H9 (cell line): ENCODE measurements at regions not wholly inside any gene's neighbourhood (a gene's known extent, or its start where the extent isn't known, plus 50 kb on each side); places are given as distances from the start of the nearest gene placed in this dataset.

ENCODE experiments used
- DNase-seq: peaks from one replicate; pipeline ENCODE4 v3.0.0-alpha.2; 2017
- H2AFZ ChIP-seq: one replicate; pipeline ENCODE4 v1.6.1; 2013; ENCODE audit warnings: mild to moderate bottlenecking, low read length, control low read depth, moderate library complexity
- H2AK5ac ChIP-seq: 2 replicates; pipeline ENCODE4 v1.6.1; 2013; ENCODE audit warnings: low read length, control low read depth, mixed read lengths; ENCODE audit not compliant: insufficient read length
- H2BK120ac ChIP-seq: one replicate; pipeline ENCODE4 v1.6.1; 2013; ENCODE audit warnings: low read depth, mild to moderate bottlenecking, low read length, control low read depth, inconsistent platforms; ENCODE audit not compliant: poor library complexity, severe bottlenecking
- H2BK12ac ChIP-seq: 2 replicates; pipeline ENCODE4 v1.6.1; 2013; ENCODE audit warnings: low read length, control low read depth, mixed read lengths, low read depth; ENCODE audit not compliant: insufficient read length
- H2BK15ac ChIP-seq: 2 replicates; pipeline ENCODE4 v1.6.1; 2013; ENCODE audit warnings: low read depth, low read length, control low read depth
- H2BK20ac ChIP-seq: one replicate; pipeline ENCODE4 v1.6.1; 2013; ENCODE audit warnings: low read depth, mild to moderate bottlenecking, low read length, control low read depth, inconsistent platforms; ENCODE audit not compliant: poor library complexity, severe bottlenecking
- H2BK5ac ChIP-seq: 2 replicates; pipeline ENCODE4 v1.6.1; 2013; ENCODE audit warnings: low read length, control low read depth, mixed read lengths; ENCODE audit not compliant: insufficient read length
- H3K14ac ChIP-seq: 2 replicates; pipeline ENCODE4 v1.6.1; 2013; ENCODE audit warnings: low read length, control low read depth; ENCODE audit not compliant: insufficient read depth
- H3K18ac ChIP-seq: 2 replicates; pipeline ENCODE4 v1.6.1; 2013; ENCODE audit warnings: low read depth, mild to moderate bottlenecking, mixed read lengths, low read length, control low read depth; ENCODE audit not compliant: insufficient read length
- H3K23ac ChIP-seq: 2 replicates; pipeline ENCODE4 v1.6.1; 2013; ENCODE audit warnings: low read length, control low read depth, mixed read lengths, low read depth; ENCODE audit not compliant: insufficient read length
- H3K23me2 ChIP-seq: 2 replicates; pipeline ENCODE4 v1.6.1; 2013; ENCODE audit warnings: low read depth, mild to moderate bottlenecking, mixed read lengths, low read length, control low read depth; ENCODE audit not compliant: insufficient read length, poor library complexity, severe bottlenecking
- H3K27ac ChIP-seq: 2 replicates; pipeline ENCODE4 v1.5.1; 2013; ENCODE audit warnings: low read length, control low read depth, mixed read lengths, low read depth; ENCODE audit not compliant: insufficient read length
- H3K27me3 ChIP-seq: 2 replicates; pipeline ENCODE4 v1.6.1; 2013; ENCODE audit warnings: low read length, control low read depth, inconsistent platforms; ENCODE audit not compliant: insufficient read depth
- H3K4ac ChIP-seq: 2 replicates; pipeline ENCODE4 v1.6.1; 2013; ENCODE audit warnings: low read depth, mild to moderate bottlenecking, control low read depth, inconsistent platforms, low read length, moderate library complexity
- H3K4me1 ChIP-seq: 2 replicates; pipeline ENCODE4 v1.6.1; 2013; ENCODE audit warnings: low read length, control low read depth, inconsistent platforms; ENCODE audit not compliant: insufficient read depth
- H3K4me2 ChIP-seq: 2 replicates; pipeline ENCODE4 v1.6.1; 2013; ENCODE audit warnings: low read length, control low read depth, mixed read lengths; ENCODE audit not compliant: insufficient read length, insufficient read depth
- H3K56ac ChIP-seq: 2 replicates; pipeline ENCODE4 v1.6.1; 2013; ENCODE audit warnings: low read depth, mild to moderate bottlenecking, mixed read lengths, low read length, control low read depth; ENCODE audit not compliant: insufficient read length
- H3K79me1 ChIP-seq: 2 replicates; pipeline ENCODE4 v1.6.1; 2013; ENCODE audit warnings: low read depth, mild to moderate bottlenecking, moderate library complexity, low read length, control low read depth, inconsistent platforms; ENCODE audit not compliant: insufficient read depth, poor library complexity, severe bottlenecking
- H3K79me2 ChIP-seq: 2 replicates; pipeline ENCODE4 v1.6.1; 2013; ENCODE audit warnings: low read length, control low read depth, inconsistent platforms; ENCODE audit not compliant: insufficient read depth
- H3K9ac ChIP-seq: 2 replicates; pipeline ENCODE4 v1.6.1; 2013; ENCODE audit warnings: low read length, control low read depth, mixed read lengths; ENCODE audit not compliant: insufficient read length; ENCODE audit errors: extremely low read depth
- H3K9me3 ChIP-seq: one replicate; pipeline ENCODE4 v1.6.1; 2013; ENCODE audit warnings: low read depth, low read length, inconsistent platforms; ENCODE audit not compliant: control insufficient read depth
- H3T11ph ChIP-seq: one replicate; pipeline ENCODE4 v1.6.1; 2013; ENCODE audit warnings: mild to moderate bottlenecking, low read length, control low read depth, inconsistent platforms
- H4K20me1 ChIP-seq: one replicate; pipeline ENCODE4 v1.6.1; 2013; ENCODE audit not compliant: control insufficient read depth, insufficient read length, insufficient read depth
- H4K5ac ChIP-seq: 2 replicates; pipeline ENCODE4 v1.6.1; 2013; ENCODE audit warnings: low read depth, mild to moderate bottlenecking, mixed read lengths, low read length, control low read depth; ENCODE audit not compliant: insufficient read length
- H4K8ac ChIP-seq: replicated peaks from 2 replicates; pipeline ENCODE4 v1.6.1; 2013; ENCODE audit warnings: low read length, control low read depth, mixed read lengths, low read depth; ENCODE audit not compliant: insufficient read length
- H4K91ac ChIP-seq: 2 replicates; pipeline ENCODE4 v1.6.1; 2013; ENCODE audit warnings: low read depth, mild to moderate bottlenecking, moderate library complexity, mixed read lengths, low read length, control low read depth; ENCODE audit not compliant: insufficient read length
- H3K27ac Mint-ChIP-seq, 3 experiments: 2 replicates in 2 of 3; 3 replicates in 1 of 3; pipeline ENCODE4 v1.8.0; 2020 to 2021; ENCODE audit warnings: mixed read lengths in 3 of 3, mild to moderate bottlenecking in 1 of 3, moderate library complexity in 1 of 3
- H3K27me3 Mint-ChIP-seq: 2 replicates; pipeline ENCODE4 v1.8.0; 2021; ENCODE audit warnings: low read depth, mild to moderate bottlenecking, moderate library complexity, mixed read lengths
- H3K36me3 Mint-ChIP-seq, 3 experiments: 2 replicates in 2 of 3; 3 replicates in 1 of 3; pipeline ENCODE4 v1.8.0; 2020 to 2021; ENCODE audit warnings: low read depth in 3 of 3, mixed read lengths in 3 of 3; ENCODE audit not compliant: insufficient read depth in 1 of 3
- H3K4me1 Mint-ChIP-seq, 2 experiments: 2 replicates each; pipeline ENCODE4 v1.8.0; 2020; ENCODE audit warnings: mixed read lengths in 2 of 2
- H3K4me3 Mint-ChIP-seq, 2 experiments: 2 replicates in 1 of 2; 3 replicates in 1 of 2; pipeline ENCODE4 v1.8.0; 2020 to 2021; ENCODE audit warnings: mild to moderate bottlenecking in 2 of 2, mixed read lengths in 2 of 2, moderate library complexity in 1 of 2
- H3K9me3 Mint-ChIP-seq, 2 experiments: 2 replicates in 1 of 2; 3 replicates in 1 of 2; pipeline ENCODE4 v1.8.0; 2020; ENCODE audit warnings: mild to moderate bottlenecking in 2 of 2, mixed read lengths in 2 of 2, moderate library complexity in 1 of 2
- WGBS: extraction: QIAGEN DNeasy Blood & Tissue Kit; methylation state at CpG from one replicate; pipeline ENCODE4 v1.1.7; 2013; ENCODE audit warnings: missing lambda C conversion rate, low lambda C conversion rate, mixed read lengths; ENCODE audit not compliant: insufficient read length; ENCODE audit errors: extremely low coverage; 5-methylcytosine and 5-hydroxymethylcytosine counted together
- TF ChIP-seq, protein P1 (sequence below): fragments of 200-600 bp; sonication (generic); conservative IDR thresholded peaks from 3 replicates; pipeline ENCODE4 v1.8.0; 2021; ENCODE audit warnings: antibody characterized with exemption, mild to moderate bottlenecking

DNA sequence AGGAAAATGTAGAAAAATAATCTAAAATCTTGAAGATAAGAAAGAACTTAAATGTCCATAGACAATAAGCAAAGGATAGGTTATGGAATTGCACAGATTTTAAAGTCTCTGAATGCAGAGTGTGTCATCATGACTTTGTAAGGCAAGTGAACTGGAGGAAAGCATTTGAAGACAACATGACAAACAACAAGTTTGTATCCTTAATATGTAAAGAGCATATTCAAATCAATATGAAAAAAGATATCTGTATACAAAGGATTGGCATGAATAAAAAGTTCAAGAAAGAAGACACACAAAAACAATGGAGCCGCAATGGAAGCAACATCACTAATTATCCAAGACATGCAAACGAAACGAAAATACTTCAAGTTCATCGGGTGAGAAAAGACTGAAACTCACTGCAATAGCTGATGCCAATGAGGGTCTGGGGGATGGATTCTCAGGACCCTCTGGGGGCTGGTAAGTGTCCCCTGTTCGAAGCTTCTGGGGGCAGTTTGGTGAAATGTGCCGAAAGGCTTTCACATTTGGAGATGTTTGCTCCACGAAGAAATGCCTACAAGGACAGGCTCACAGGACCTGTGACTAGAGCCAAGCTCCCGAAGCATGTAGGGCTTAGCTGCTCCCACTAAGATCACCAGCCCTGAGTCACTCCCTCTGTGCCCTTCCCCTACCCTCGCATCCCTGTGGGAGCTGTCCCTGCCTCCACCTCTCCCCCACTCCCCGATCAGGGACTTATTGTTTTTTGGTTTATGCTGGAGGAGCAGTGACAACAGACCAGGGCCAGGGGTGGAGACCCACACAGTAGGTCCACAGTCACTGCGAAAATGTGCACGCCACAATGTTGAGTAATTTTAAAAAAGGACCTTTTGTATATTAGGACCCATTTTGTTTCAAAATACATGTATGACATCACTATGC is 345.7 kb upstream of the SFSWAP start:
- Histone ChIP-seq H3K4me1 (peaks cover 5% of the 10 kb centered on the region; the same call in 1 of the 2 replicates), H3K23me2 (no peaks in the 10 kb centered on the region), H2BK15ac (no peak overlapping the region; the same call in 1 of the 2 replicates), H2AK5ac (no peak overlapping the region), H2BK20ac (no peak overlapping the region), H2BK12ac (no peak overlapping the region), H3K9ac (no peak overlapping the region), H3T11ph (no peak overlapping the region), H3K18ac (no peak overlapping the region), H3K56ac (no peak overlapping the region), H4K91ac (no peak overlapping the region), H3K9me3 (no peaks in the 10 kb centered on the region), H3K27ac (no peak overlapping the region), H3K79me2 (no peaks in the 10 kb centered on the region), H2BK5ac (no peak overlapping the region), H4K20me1 (no peaks in the 10 kb centered on the region), H3K23ac (no peak overlapping the region), H3K79me1 (no peaks in the 10 kb centered on the region), H3K14ac (no peak overlapping the region), H2BK120ac (no peak overlapping the region), H2AFZ (no peak overlapping the region), H3K4ac (no peak overlapping the region), H4K5ac (no peak overlapping the region), H4K8ac (no peak overlapping the region), H3K4me2 (no peak overlapping the region), H3K27me3 (no peaks in the 10 kb centered on the region)
- WGBS = no CpG with 5 or more reads among the region's 12 CpGs
- peak; percentile 15 for DNase-seq
- Mint-ChIP-seq H3K9me3 (peaks cover 15 to 16% of the 10 kb centered on the region in 2 experiments; a peak in 4 of 5 replicates), H3K27me3 (peaks cover 5% of the 10 kb centered on the region; the same call in 1 of the 2 replicates), H3K4me3 (no peak overlapping the region), H3K4me1 (peaks cover 10 to 14% of the 10 kb centered on the region in 2 experiments), H3K27ac (no peak overlapping the region), H3K36me3 (peaks cover 0 to 6% (median 0%) of the 10 kb centered on the region in 3 experiments; a peak in 1 of 7 replicates)
- TF ChIP-seq, protein P1, sequence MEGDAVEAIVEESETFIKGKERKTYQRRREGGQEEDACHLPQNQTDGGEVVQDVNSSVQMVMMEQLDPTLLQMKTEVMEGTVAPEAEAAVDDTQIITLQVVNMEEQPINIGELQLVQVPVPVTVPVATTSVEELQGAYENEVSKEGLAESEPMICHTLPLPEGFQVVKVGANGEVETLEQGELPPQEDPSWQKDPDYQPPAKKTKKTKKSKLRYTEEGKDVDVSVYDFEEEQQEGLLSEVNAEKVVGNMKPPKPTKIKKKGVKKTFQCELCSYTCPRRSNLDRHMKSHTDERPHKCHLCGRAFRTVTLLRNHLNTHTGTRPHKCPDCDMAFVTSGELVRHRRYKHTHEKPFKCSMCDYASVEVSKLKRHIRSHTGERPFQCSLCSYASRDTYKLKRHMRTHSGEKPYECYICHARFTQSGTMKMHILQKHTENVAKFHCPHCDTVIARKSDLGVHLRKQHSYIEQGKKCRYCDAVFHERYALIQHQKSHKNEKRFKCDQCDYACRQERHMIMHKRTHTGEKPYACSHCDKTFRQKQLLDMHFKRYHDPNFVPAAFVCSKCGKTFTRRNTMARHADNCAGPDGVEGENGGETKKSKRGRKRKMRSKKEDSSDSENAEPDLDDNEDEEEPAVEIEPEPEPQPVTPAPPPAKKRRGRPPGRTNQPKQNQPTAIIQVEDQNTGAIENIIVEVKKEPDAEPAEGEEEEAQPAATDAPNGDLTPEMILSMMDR = no peak
